IPS-15b (cell line): ENCODE measurements at regions not wholly inside any gene's neighbourhood (a gene's known extent, or its start where the extent isn't known, plus 50 kb on each side); places are given as distances from the start of the nearest gene placed in this dataset.
"Not testable (repeated sequence)": the region's sequence is repeated elsewhere in the genome, so short reads cannot be mapped to it uniquely, and the experiment has no call there.

Experiments
- H3K27me3 ChIP-seq: one replicate; pipeline ENCODE4 v1.6.1; 2013; ENCODE audit warnings: low read length; ENCODE audit not compliant: control insufficient read depth, insufficient read depth
- H3K36me3 ChIP-seq: one replicate; pipeline ENCODE4 v1.6.1; 2013; ENCODE audit warnings: low read length; ENCODE audit not compliant: control insufficient read depth, insufficient read depth
- H3K4me1 ChIP-seq: one replicate; pipeline ENCODE4 v1.6.1; 2013; ENCODE audit warnings: mild to moderate bottlenecking, low read length; ENCODE audit not compliant: control insufficient read depth, insufficient read depth
- H3K4me3 ChIP-seq: one replicate; pipeline ENCODE4 v1.5.1; 2013; ENCODE audit warnings: low read depth, low read length
- H3K9ac ChIP-seq: one replicate; pipeline ENCODE4 v1.6.1; 2013; ENCODE audit warnings: low read depth, mild to moderate bottlenecking, low read length
- H3K9me3 ChIP-seq: one replicate; pipeline ENCODE4 v1.6.1; 2013; ENCODE audit warnings: mild to moderate bottlenecking, low read length; ENCODE audit not compliant: control insufficient read depth, insufficient read depth

GRCh38 chr1:38151399-38151798 is 104.8 kb upstream of the POU3F1 start:
- no peak overlapping the region for H3K9ac ChIP-seq
- no peak overlapping the region for H3K4me3 ChIP-seq
- H3K36me3 ChIP-seq = no peaks in the 10 kb centered on the region
- H3K27me3 ChIP-seq = peaks cover 25% of the 10 kb centered on the region
- no peaks in the 10 kb centered on the region for H3K9me3 ChIP-seq
- H3K4me1 ChIP-seq = peaks cover 18% of the 10 kb centered on the region

GRCh38 chr1:38146079-38146478 is 99.5 kb upstream of the POU3F1 start:
- H3K9me3 ChIP-seq, H3K4me3 ChIP-seq, H3K9ac ChIP-seq, H3K27me3 ChIP-seq, H3K4me1 ChIP-seq, H3K36me3 ChIP-seq: not testable (repeated sequence)

GRCh38 chr1:38142606-38143005 is 96.0 kb upstream of the POU3F1 start:
- H3K27me3 ChIP-seq = no peaks in the 10 kb centered on the region
- H3K9me3 ChIP-seq = peaks cover 3% of the 10 kb centered on the region
- H3K36me3 ChIP-seq = no peaks in the 10 kb centered on the region
- H3K4me1 ChIP-seq = peaks cover 30% of the 10 kb centered on the region
- no peak overlapping the region for H3K9ac ChIP-seq
- no peak overlapping the region for H3K4me3 ChIP-seq

GRCh38 chr1:38141483-38141882 is 94.9 kb upstream of the POU3F1 start:
- no peaks in the 10 kb centered on the region for H3K36me3 ChIP-seq
- H3K27me3 ChIP-seq = no peaks in the 10 kb centered on the region
- H3K4me3 ChIP-seq = peak overlapping the region; percentile 15

GRCh38 chr1:38139738-38140487 is 93.3 kb upstream of the POU3F1 start:
- peaks cover 11% of the 10 kb centered on the region for H3K27me3 ChIP-seq
- H3K4me3 ChIP-seq = no peak overlapping the region
- H3K4me1 ChIP-seq = peaks cover 33% of the 10 kb centered on the region

More at GRCh38 chr1:38141483-38141882, 94.9 kb upstream of the POU3F1 start:
- Histone ChIP-seq H3K9ac (no peak overlapping the region), H3K4me1 (peaks cover 30% of the 10 kb centered on the region), H3K9me3 (peaks cover 3% of the 10 kb centered on the region)

GRCh38 chr1:38138498-38139233 is 92.1 kb upstream of the POU3F1 start:
- Histone ChIP-seq H3K9ac (no peak overlapping the region), H3K9me3 (no peaks in the 10 kb centered on the region), H3K27me3 (peaks cover 16% of the 10 kb centered on the region), H3K4me1 (peaks cover 35% of the 10 kb centered on the region), H3K4me3 (no peak overlapping the region), H3K36me3 (no peaks in the 10 kb centered on the region)

More at GRCh38 chr1:38139738-38140487, 93.3 kb upstream of the POU3F1 start:
- H3K9ac ChIP-seq = no peak overlapping the region
- H3K36me3 ChIP-seq = no peaks in the 10 kb centered on the region
- peaks cover 2% of the 10 kb centered on the region for H3K9me3 ChIP-seq

GRCh38 chr1:38137164-38137563 is 90.6 kb upstream of the POU3F1 start:
- H3K4me3 ChIP-seq = no peak overlapping the region
- no peak overlapping the region for H3K9ac ChIP-seq
- peaks cover 21% of the 10 kb centered on the region for H3K27me3 ChIP-seq
- no peaks in the 10 kb centered on the region for H3K36me3 ChIP-seq
- no peaks in the 10 kb centered on the region for H3K9me3 ChIP-seq
- H3K4me1 ChIP-seq = peaks cover 36% of the 10 kb centered on the region

GRCh38 chr1:38135625-38136414 is 89.2 kb upstream of the POU3F1 start:
- Histone ChIP-seq H3K9ac (no peak overlapping the region), H3K9me3 (no peaks in the 10 kb centered on the region), H3K4me1 (peaks cover 29% of the 10 kb centered on the region), H3K27me3 (peaks cover 21% of the 10 kb centered on the region), H3K36me3 (no peaks in the 10 kb centered on the region), H3K4me3 (no peak overlapping the region)

GRCh38 chr1:38134294-38134755 is 87.7 kb upstream of the POU3F1 start:
- Histone ChIP-seq H3K27me3 (peaks cover 21% of the 10 kb centered on the region), H3K4me3 (no peak overlapping the region), H3K9ac (no peak overlapping the region), H3K4me1 (peaks cover 15% of the 10 kb centered on the region), H3K9me3 (no peaks in the 10 kb centered on the region), H3K36me3 (no peaks in the 10 kb centered on the region)

GRCh38 chr1:38133756-38134155 is 87.2 kb upstream of the POU3F1 start:
- Histone ChIP-seq H3K27me3 (peaks cover 21% of the 10 kb centered on the region), H3K9ac (no peak overlapping the region), H3K4me3 (no peak overlapping the region), H3K9me3 (no peaks in the 10 kb centered on the region), H3K36me3 (no peaks in the 10 kb centered on the region), H3K4me1 (peaks cover 10% of the 10 kb centered on the region)

GRCh38 chr1:38133304-38133703 is 86.7 kb upstream of the POU3F1 start:
- Histone ChIP-seq H3K4me1 (peaks cover 10% of the 10 kb centered on the region), H3K9ac (no peak overlapping the region), H3K9me3 (no peaks in the 10 kb centered on the region), H3K27me3 (peaks cover 21% of the 10 kb centered on the region), H3K4me3 (no peak overlapping the region), H3K36me3 (no peaks in the 10 kb centered on the region)
